SK-N-SH (cell line): ENCODE measurements at regions not wholly inside any gene's neighbourhood (a gene's known extent, or its start where the extent isn't known, plus 50 kb on each side); places are given as distances from the start of the nearest gene placed in this dataset.

Experiments used
- CTCF ChIA-PET: fragments of 300-600, 350-600 bp; formaldehyde crosslinking; extraction: SDS; loops from one replicate; lab custom pipeline; 2021; lab: Yijun Ruan, JAX
- POLR2A ChIA-PET: fragments of 350-600 bp; sonication (Branson Sonifier 250); formaldehyde crosslinking; extraction: SDS; loops from one replicate; lab custom pipeline; 2020; ENCODE audit warnings: antibody characterized with exemption, inconsistent platforms; lab: Yijun Ruan, JAX
- DNase-seq: peaks from one replicate; pipeline ENCODE4 v3.0.0; 2012
- H2AFZ ChIP-seq: fragments of 200-600 bp; sonication (generic); 2 replicates; pipeline ENCODE4 v1.8.1; 2016; ENCODE audit warnings: antibody characterized with exemption, mild to moderate bottlenecking, low read depth
- H3F3A ChIP-seq: fragments of 200-600 bp; sonication (generic); replicated peaks from 2 replicates; pipeline ENCODE3; 2016; ENCODE audit warnings: antibody characterized with exemption, mild to moderate bottlenecking; ENCODE audit not compliant: insufficient read depth
- H3K27ac ChIP-seq, 2 experiments: fragments of 200-500 bp in 1 of 2; fragments of 200-600 bp in 1 of 2; sonication (Bioruptor generic) in 1 of 2; sonication (generic), shearing (Covaris generic) in 1 of 2; 2 replicates each; pipeline versions ENCODE4 v1.5.1 to v1.6.1; 2014 to 2016; ENCODE audit warnings: low read depth in 2 of 2, inconsistent platforms in 1 of 2, low read length in 1 of 2, mild to moderate bottlenecking in 1 of 2, mixed read lengths in 1 of 2
- H3K27me3 ChIP-seq: fragments of 200-600 bp; sonication (generic), shearing (Covaris generic); 2 replicates; pipeline ENCODE4 v1.6.1; 2016; ENCODE audit warnings: mixed run types; ENCODE audit not compliant: insufficient read depth
- H3K36me3 ChIP-seq, 2 experiments: fragments of 200-500 bp in 1 of 2; fragments of 200-600 bp in 1 of 2; sonication (Bioruptor generic) in 1 of 2; sonication (generic) in 1 of 2; replicated peaks in 1 of 2; 2 replicates each; pipeline versions ENCODE3 to v1.5.1; 2014 to 2016; ENCODE audit warnings: low read length in 1 of 2, mild to moderate bottlenecking in 1 of 2; ENCODE audit not compliant: insufficient read depth in 2 of 2, control insufficient read depth in 1 of 2
- H3K4me1 ChIP-seq, 2 experiments: fragments of 200-500 bp in 1 of 2; fragments of 200-600 bp in 1 of 2; sonication (Bioruptor generic) in 1 of 2; sonication (generic), shearing (Covaris generic) in 1 of 2; 2 replicates each; pipeline versions ENCODE4 v1.5.1 to v1.6.1; 2014 to 2016; ENCODE audit warnings: low read depth in 1 of 2, low read length in 1 of 2, mixed run types in 1 of 2; ENCODE audit not compliant: insufficient read depth in 2 of 2, control insufficient read depth in 1 of 2
- H3K4me2 ChIP-seq: fragments of 200-600 bp; sonication (generic), shearing (Covaris generic); 2 replicates; pipeline ENCODE4 v1.6.1; 2017; ENCODE audit warnings: mixed run types
- H3K4me3 ChIP-seq, 2 experiments: fragments of 200-500 bp in 1 of 2; fragments of 200-600 bp in 1 of 2; sonication (Bioruptor generic) in 1 of 2; sonication (generic), shearing (Covaris generic) in 1 of 2; 2 replicates each; pipeline versions ENCODE4 v1.5.1 to v1.8.1; 2014 to 2016; ENCODE audit warnings: low read depth in 2 of 2, inconsistent platforms in 1 of 2, low read length in 1 of 2, mild to moderate bottlenecking in 1 of 2, mixed read lengths in 1 of 2, moderate library complexity in 1 of 2
- H3K79me2 ChIP-seq: fragments of 200-600 bp; sonication (generic); 2 replicates; pipeline ENCODE4 v1.8.1; 2017; ENCODE audit warnings: mild to moderate bottlenecking; ENCODE audit not compliant: insufficient read depth
- H3K9ac ChIP-seq: fragments of 200-600 bp; sonication (generic); 2 replicates; pipeline ENCODE4 v1.6.1; 2017; ENCODE audit warnings: mixed run types
- H3K9me2 ChIP-seq: fragments of 200-600 bp; sonication (generic); 2 replicates; pipeline ENCODE4 v1.6.1; 2017; ENCODE audit warnings: mixed run types
- H3K9me3 ChIP-seq: fragments of 200-600 bp; sonication (generic); 2 replicates; pipeline ENCODE4 v1.6.1; 2017; ENCODE audit warnings: mixed run types, mild to moderate bottlenecking, moderate library complexity
- H4K20me1 ChIP-seq: fragments of 200-600 bp; sonication (generic); 2 replicates; pipeline ENCODE4 v1.6.1; 2017; ENCODE audit warnings: mild to moderate bottlenecking, mixed run types; ENCODE audit not compliant: insufficient read depth
- CHD2 ChIP-seq: fragments of 150-350 bp; IDR thresholded peaks from 2 replicates; pipeline ENCODE4 v1.6.1; 2018; ENCODE audit warnings: low read length; ENCODE audit not compliant: partially characterized antibody
- CTCF ChIP-seq: fragments of 200-600 bp; sonication (generic); IDR thresholded peaks from 2 replicates; pipeline ENCODE4 v1.6.1; 2017; ENCODE audit warnings: antibody characterized with exemption, mild to moderate bottlenecking, moderate library complexity
- EP300 ChIP-seq, 2 experiments: IDR thresholded peaks; 2 replicates each; pipeline versions ENCODE4 v1.4.0 to v1.6.1; 2012; ENCODE audit warnings: borderline replicate concordance in 1 of 2, low read depth in 1 of 2, low read length in 1 of 2
- EZH2phosphoT487 ChIP-seq: fragments of 200-600 bp; sonication (generic); IDR thresholded peaks from 2 replicates; pipeline ENCODE4 v1.6.1; 2017; ENCODE audit warnings: low read depth, mixed run types, mild to moderate bottlenecking, antibody characterized with exemption, moderate library complexity, borderline replicate concordance
- FOXJ3 ChIP-seq: sonication (generic); formaldehyde crosslinking; IDR thresholded peaks from 2 replicates; pipeline ENCODE4 v1.5.1; 2020; ENCODE audit warnings: mild to moderate bottlenecking, missing genetic modification reagents
- FOXM1 ChIP-seq: IDR thresholded peaks from 2 replicates; pipeline ENCODE4 v1.4.0; 2012; ENCODE audit warnings: low read depth, mild to moderate bottlenecking
- GABPA ChIP-seq: IDR thresholded peaks from 2 replicates; pipeline ENCODE4 v1.4.0; 2012; ENCODE audit warnings: low read depth, mild to moderate bottlenecking
- GATA2 ChIP-seq: sonication (generic); formaldehyde crosslinking; IDR thresholded peaks from 2 replicates; pipeline ENCODE4 v1.5.0; 2020; ENCODE audit warnings: mild to moderate bottlenecking, missing genetic modification reagents
- MAX ChIP-seq: IDR thresholded peaks from 2 replicates; pipeline ENCODE4 v1.4.0; 2012; ENCODE audit warnings: low read depth
- NFIC ChIP-seq: IDR thresholded peaks from 2 replicates; pipeline ENCODE4 v1.4.0; 2012; ENCODE audit warnings: borderline replicate concordance
- POLR2AphosphoS5 ChIP-seq: IDR thresholded peaks from 2 replicates; pipeline ENCODE4 v1.6.1; 2012; ENCODE audit warnings: low read depth, low read length
- RAD21 ChIP-seq: IDR thresholded peaks from 2 replicates; pipeline ENCODE4 v1.6.1; 2012; ENCODE audit warnings: mild to moderate bottlenecking, low read length
- RFX5 ChIP-seq: IDR thresholded peaks from 2 replicates; pipeline ENCODE4 v1.6.1; 2012; ENCODE audit warnings: mild to moderate bottlenecking, improper control_type of control experiment, low read length
- SIN3A ChIP-seq: IDR thresholded peaks from 2 replicates; pipeline ENCODE4 v1.6.1; 2012; ENCODE audit warnings: low read depth, mild to moderate bottlenecking, low read length, moderate library complexity, borderline replicate concordance
- SMC3 ChIP-seq: IDR thresholded peaks from 2 replicates; pipeline ENCODE4 v1.6.1; 2012; ENCODE audit warnings: low read depth, low read length, improper control_type of control experiment
- TAF1 ChIP-seq: IDR thresholded peaks from 2 replicates; pipeline ENCODE4 v1.6.1; 2012; ENCODE audit warnings: low read depth, mild to moderate bottlenecking, low read length, moderate library complexity, borderline replicate concordance
- TCF12 ChIP-seq: IDR thresholded peaks from 2 replicates; pipeline ENCODE4 v1.4.0; 2012
- TEAD4 ChIP-seq: IDR thresholded peaks from 2 replicates; pipeline ENCODE4 v1.4.0; 2012; ENCODE audit warnings: mild to moderate bottlenecking, borderline replicate concordance; ENCODE audit not compliant: insufficient read depth
- YY1 ChIP-seq: IDR thresholded peaks from 2 replicates; pipeline ENCODE4 v1.4.0; 2012; ENCODE audit warnings: low read depth, mild to moderate bottlenecking
- WGBS: methylation state at CpG from one replicate; pipeline ENCODE4 v1.1.6; 2017; ENCODE audit warnings: low lambda C conversion rate; 5-methylcytosine and 5-hydroxymethylcytosine counted together
- TF ChIP-seq, protein P1 (sequence below): fragments of 150-350 bp; IDR thresholded peaks from 2 replicates; pipeline ENCODE4 v1.6.1; 2017; ENCODE audit warnings: antibody characterized with exemption, low read length, low read depth, borderline replicate concordance
- TF ChIP-seq, protein P2 (sequence below): IDR thresholded peaks from 2 replicates; pipeline ENCODE4 v1.6.1; 2012; ENCODE audit warnings: mild to moderate bottlenecking, low read depth, low read length, moderate library complexity
- TF ChIP-seq, protein P3 (sequence below): fragments of 150-350 bp; IDR thresholded peaks from 2 replicates; pipeline ENCODE4 v1.6.1; 2016; ENCODE audit warnings: mild to moderate bottlenecking, low read depth, low read length

DNA sequence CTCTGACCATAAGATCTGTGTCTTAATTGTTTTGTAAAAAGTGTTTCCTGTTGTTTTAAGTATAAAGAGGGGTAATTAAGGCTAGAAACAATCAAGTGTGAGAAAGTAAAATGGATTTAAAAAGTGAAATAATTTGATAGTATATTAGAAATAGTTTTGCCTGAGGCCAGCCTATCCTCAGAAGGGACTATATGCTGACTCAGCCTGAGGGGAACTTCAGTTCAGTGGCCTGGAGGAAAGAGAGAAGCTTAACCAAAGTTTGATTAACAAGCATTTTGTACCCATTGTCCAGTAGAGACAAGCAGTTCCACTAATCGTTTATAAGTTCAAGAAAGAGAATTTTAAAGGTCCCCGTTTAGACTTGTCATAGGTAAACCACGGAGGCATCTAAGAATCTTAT, 1793.2 kb upstream of the PRR20A start:
- Histone ChIP-seq H3K9me3 (no peaks in the 10 kb centered on the region), H3K9ac (no peak overlapping the region), H3K36me3 (no peaks in the 10 kb centered on the region), H4K20me1 (no peaks in the 10 kb centered on the region), H3K4me1 (no peaks in the 10 kb centered on the region), H3K27me3 (no peaks in the 10 kb centered on the region), H3F3A (no peaks in the 10 kb centered on the region), H3K4me2 (no peak overlapping the region), H3K9me2 (no peaks in the 10 kb centered on the region), H3K79me2 (no peaks in the 10 kb centered on the region), H3K27ac (no peak overlapping the region), H2AFZ (no peak overlapping the region), H3K4me3 (no peak overlapping the region)
- 6% methylated on average over 3 of the region's 3 CpGs for WGBS
- POLR2A ChIA-PET = no interaction called here
- CTCF ChIA-PET = no interaction called here
- TF ChIP-seq TEAD4 (no peak), GATA2 (no peak), EP300 (IDR thresholded peaks at IDR 0.05; ENCODE audit: borderline replicate concordance in 1 of 2, low read depth in 1 of 2, low read length in 1 of 2) (no peak)
- TF ChIP-seq, protein P1, sequence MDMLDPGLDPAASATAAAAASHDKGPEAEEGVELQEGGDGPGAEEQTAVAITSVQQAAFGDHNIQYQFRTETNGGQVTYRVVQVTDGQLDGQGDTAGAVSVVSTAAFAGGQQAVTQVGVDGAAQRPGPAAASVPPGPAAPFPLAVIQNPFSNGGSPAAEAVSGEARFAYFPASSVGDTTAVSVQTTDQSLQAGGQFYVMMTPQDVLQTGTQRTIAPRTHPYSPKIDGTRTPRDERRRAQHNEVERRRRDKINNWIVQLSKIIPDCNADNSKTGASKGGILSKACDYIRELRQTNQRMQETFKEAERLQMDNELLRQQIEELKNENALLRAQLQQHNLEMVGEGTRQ = no peak
- DNase-seq = no peak

DNA sequence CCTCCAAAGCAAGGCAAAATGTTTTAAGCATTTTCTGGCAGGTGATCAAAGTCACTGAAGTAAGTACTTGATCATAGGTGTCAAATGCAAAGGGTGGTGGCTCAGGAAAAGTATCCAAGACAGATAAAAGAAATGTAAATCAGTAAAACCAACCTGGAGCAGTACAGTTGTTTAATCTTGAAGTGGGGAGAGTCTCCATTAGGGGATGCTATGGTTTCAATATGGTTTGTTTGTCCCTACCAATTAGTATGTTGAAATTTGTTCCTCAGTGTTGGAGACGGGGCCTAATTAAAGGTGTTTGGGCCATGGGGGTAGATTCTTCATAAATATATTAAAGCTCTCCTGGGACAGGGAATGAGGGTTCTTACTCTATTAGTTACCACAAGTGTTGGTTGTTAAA, 1781.7 kb upstream of the PRR20A start:
- Histone ChIP-seq H3K27ac (no peak overlapping the region), H3K9ac (no peak overlapping the region), H3F3A (no peaks in the 10 kb centered on the region), H3K36me3 (no peaks in the 10 kb centered on the region), H2AFZ (no peak overlapping the region), H3K4me1 (no peaks in the 10 kb centered on the region), H4K20me1 (no peaks in the 10 kb centered on the region), H3K9me2 (no peaks in the 10 kb centered on the region), H3K79me2 (no peaks in the 10 kb centered on the region), H3K4me3 (no peak overlapping the region), H3K9me3 (no peaks in the 10 kb centered on the region; the same call in 1 of the 2 replicates), H3K27me3 (no peaks in the 10 kb centered on the region), H3K4me2 (no peak overlapping the region)
- ChIA-PET POLR2A (no interaction called here), CTCF (no interaction called here)
- TF ChIP-seq FOXJ3 (CRISPR knock-in tag) (no peak), CHD2 (no peak), NFIC (no peak), CTCF (no peak), TAF1 (no peak), TEAD4 (no peak), POLR2AphosphoS5 (no peak), FOXM1 (no peak), EZH2phosphoT487 (no peak), TCF12 (no peak), SMC3 (no peak), YY1 (no peak), MAX (no peak), GABPA (no peak), RFX5 (no peak), GATA2 (no peak), SIN3A (no peak), RAD21 (no peak)
- TF ChIP-seq, protein P2, sequence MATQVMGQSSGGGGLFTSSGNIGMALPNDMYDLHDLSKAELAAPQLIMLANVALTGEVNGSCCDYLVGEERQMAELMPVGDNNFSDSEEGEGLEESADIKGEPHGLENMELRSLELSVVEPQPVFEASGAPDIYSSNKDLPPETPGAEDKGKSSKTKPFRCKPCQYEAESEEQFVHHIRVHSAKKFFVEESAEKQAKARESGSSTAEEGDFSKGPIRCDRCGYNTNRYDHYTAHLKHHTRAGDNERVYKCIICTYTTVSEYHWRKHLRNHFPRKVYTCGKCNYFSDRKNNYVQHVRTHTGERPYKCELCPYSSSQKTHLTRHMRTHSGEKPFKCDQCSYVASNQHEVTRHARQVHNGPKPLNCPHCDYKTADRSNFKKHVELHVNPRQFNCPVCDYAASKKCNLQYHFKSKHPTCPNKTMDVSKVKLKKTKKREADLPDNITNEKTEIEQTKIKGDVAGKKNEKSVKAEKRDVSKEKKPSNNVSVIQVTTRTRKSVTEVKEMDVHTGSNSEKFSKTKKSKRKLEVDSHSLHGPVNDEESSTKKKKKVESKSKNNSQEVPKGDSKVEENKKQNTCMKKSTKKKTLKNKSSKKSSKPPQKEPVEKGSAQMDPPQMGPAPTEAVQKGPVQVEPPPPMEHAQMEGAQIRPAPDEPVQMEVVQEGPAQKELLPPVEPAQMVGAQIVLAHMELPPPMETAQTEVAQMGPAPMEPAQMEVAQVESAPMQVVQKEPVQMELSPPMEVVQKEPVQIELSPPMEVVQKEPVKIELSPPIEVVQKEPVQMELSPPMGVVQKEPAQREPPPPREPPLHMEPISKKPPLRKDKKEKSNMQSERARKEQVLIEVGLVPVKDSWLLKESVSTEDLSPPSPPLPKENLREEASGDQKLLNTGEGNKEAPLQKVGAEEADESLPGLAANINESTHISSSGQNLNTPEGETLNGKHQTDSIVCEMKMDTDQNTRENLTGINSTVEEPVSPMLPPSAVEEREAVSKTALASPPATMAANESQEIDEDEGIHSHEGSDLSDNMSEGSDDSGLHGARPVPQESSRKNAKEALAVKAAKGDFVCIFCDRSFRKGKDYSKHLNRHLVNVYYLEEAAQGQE = no peak
- TF ChIP-seq, protein P3, sequence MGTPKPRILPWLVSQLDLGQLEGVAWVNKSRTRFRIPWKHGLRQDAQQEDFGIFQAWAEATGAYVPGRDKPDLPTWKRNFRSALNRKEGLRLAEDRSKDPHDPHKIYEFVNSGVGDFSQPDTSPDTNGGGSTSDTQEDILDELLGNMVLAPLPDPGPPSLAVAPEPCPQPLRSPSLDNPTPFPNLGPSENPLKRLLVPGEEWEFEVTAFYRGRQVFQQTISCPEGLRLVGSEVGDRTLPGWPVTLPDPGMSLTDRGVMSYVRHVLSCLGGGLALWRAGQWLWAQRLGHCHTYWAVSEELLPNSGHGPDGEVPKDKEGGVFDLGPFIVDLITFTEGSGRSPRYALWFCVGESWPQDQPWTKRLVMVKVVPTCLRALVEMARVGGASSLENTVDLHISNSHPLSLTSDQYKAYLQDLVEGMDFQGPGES = no peak
- 0% methylated on average over 1 of the region's 1 CpG for WGBS
- no peak for DNase-seq
